ENCODE measurements at regions not wholly inside any gene's neighbourhood (a gene's known extent, or its start where the extent isn't known, plus 50 kb on each side); places are given as distances from the start of the nearest gene placed in this dataset.

DNA sequence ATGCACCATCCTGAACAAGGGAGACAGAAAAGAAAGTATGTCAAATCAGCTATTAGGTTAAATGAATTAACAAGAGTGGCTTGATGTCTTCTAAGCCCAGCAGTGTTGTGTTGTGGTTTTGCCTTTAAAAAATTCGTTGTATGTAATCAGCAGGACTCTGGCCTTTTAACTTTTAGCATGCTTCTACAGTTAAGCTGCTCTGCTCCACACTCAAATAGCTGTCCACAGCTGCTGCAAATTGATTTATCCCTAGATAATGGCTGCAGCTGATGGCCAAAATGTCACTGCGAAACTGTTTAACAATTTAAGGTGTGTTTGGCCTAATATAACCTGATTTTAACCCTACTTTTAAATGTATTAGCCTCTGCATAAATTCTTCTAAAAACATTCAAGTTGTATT lies 85.8 kb downstream of the CXXC4 start:
- TF ChIP-seq, protein P1, sequence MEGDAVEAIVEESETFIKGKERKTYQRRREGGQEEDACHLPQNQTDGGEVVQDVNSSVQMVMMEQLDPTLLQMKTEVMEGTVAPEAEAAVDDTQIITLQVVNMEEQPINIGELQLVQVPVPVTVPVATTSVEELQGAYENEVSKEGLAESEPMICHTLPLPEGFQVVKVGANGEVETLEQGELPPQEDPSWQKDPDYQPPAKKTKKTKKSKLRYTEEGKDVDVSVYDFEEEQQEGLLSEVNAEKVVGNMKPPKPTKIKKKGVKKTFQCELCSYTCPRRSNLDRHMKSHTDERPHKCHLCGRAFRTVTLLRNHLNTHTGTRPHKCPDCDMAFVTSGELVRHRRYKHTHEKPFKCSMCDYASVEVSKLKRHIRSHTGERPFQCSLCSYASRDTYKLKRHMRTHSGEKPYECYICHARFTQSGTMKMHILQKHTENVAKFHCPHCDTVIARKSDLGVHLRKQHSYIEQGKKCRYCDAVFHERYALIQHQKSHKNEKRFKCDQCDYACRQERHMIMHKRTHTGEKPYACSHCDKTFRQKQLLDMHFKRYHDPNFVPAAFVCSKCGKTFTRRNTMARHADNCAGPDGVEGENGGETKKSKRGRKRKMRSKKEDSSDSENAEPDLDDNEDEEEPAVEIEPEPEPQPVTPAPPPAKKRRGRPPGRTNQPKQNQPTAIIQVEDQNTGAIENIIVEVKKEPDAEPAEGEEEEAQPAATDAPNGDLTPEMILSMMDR (IDR thresholded peaks at IDR 0.05): no peak
- no peak for TF ChIP-seq POLR2A (IDR thresholded peaks at IDR 0.05)

All from Peyer's patch (tissue), 4 donors.